Effector CD4-positive, alpha-beta T cell (primary cell): ENCODE measurements at regions not wholly inside any gene's neighbourhood (a gene's known extent, or its start where the extent isn't known, plus 50 kb on each side); places are given as distances from the start of the nearest gene placed in this dataset.

Experiments
- DNase-seq: peaks from one replicate; pipeline ENCODE4 v3.0.0-alpha.2; 2020

GRCh38 chr6:43880236-43881137 is 110.5 kb downstream of the VEGFA start:
- no peak for DNase-seq

GRCh38 chr6:43879722-43880121 is 109.7 kb downstream of the VEGFA start:
- DNase-seq = no peak

GRCh38 chr6:43878823-43879495 is 108.9 kb downstream of the VEGFA start:
- DNase-seq = no peak

DNA sequence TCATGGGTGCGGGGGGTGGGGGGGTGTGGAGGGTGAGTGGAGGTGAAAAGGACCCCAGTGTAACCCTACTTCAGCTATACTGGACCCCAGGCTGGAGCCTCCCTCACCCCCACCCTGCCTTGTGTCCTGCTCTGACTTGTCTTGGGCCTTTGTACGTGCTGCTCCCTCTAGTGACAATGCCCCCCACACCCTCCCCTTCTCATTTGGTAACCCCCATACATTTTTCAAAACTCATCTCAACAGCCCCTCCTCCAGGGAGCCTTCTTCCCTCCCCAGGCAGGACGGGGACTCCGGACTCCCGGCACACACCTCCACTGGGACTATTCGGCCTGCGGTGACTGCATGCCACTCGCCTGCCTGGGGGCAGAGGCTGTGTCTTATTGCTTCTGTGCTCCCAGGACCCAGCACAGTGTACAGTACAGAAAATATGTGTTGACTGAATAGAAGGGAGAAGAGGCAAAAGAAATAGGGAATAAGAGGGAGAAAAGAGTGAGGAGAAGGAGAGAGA is 108.2 kb downstream of the VEGFA start:
- no peak for DNase-seq

GRCh38 chr6:43877463-43878126 is 107.6 kb downstream of the VEGFA start:
- DNase-seq = no peak

DNA sequence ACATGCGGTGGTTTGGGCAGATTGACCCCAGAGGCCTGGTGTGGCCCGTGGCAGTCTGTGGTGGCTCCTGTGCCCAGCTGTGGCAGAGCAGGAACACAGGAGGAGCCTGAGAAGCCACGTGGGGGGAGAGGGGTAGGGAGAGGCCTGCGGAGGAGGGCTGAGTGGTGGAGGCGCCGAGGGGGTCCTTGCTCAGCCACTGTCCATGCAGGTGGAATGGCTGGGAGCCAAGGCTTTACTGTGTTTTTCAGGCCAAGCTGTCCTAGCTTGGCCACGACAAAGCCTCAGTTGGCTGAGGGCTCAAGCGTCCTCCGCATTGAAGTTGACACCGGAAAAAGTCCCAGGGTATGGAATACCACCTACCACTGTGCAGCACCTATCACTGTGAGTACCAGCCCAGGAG is 107.0 kb downstream of the VEGFA start:
- DNase-seq = no peak

- DNase-seq = no peak
Observed at GRCh38 chr6:43876602-43877001, 106.6 kb downstream of the VEGFA start.

DNA sequence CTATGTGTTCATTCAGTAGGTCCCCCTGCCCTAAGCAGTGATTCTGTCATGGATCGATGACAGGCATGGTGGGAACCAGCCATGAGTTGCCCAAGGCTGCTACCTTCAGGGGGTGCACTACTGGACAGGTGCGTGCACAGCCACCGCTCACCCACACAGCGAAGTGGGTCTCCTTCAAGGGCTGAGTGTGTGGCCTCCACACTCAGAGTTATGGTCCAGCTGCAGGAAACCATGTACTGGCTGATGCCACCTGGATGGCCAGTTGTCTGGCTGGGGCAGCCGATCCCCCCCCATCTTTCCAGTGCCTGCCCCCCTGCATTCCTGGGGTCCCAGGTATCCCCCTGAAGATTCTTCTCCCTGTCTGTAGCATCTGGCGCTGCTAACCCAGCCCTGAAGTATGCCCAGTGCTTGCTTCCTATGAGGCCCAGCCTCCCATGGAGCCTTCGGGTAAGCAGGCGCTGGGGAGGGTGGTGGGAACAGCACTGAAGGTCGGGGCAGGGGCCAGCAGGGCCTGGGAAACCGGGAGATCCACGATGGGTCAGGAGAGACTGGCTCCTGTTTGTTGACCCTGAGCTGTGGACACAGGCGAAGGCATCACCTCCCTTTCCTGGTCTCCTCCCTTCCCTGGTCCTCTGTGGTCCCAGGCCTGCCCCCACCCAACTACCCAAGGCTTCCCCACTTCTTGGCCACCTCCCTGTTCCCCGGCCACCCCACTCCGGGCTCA is 106.0 kb downstream of the VEGFA start:
- DNase-seq = no peak

- no peak for DNase-seq
Observed at GRCh38 chr6:43874814-43875590, 105.0 kb downstream of the VEGFA start.

- no peak for DNase-seq
Observed at GRCh38 chr6:43873806-43874714, 104.0 kb downstream of the VEGFA start.

GRCh38 chr6:43871933-43872332 is 101.9 kb downstream of the VEGFA start:
- no peak for DNase-seq

DNA sequence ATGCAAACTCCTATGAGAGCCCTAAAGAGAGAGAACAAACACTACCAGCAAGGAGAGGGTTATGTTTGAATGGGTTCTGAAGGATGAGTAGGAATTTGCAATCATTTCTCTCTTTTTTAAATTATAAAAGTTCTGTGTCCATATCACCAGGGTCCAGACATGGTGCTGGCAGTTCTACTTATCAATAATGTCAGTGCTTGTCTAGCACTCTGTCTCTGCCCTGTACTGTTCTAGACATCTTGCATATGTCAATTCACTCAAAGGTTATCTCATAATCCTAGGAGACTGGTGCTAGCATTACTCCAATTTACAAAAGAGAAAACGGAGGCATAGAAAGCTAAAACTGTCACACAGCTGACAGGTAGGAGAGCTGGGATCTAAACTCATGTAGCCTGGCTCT is 101.3 kb downstream of the VEGFA start:
- DNase-seq = no peak

DNA sequence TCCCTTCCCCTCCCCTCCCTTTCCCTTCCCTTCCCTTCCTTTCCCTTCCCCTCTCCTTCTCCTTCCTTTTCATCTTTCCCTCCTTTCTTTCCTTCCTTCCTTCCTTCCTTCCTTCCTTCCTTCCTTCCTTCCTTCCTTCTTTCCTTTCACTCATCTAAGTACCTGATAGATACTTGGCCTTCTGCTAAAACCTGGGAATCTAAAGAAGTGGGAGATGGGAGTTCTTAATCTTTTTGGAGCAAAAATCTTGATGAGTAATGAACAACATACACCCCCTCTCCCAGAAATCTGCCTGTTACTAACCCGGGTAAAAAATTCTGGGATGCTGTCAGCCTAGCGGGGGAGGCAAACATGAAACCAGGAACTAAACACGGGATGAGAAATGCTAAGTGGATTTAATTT is 100.7 kb downstream of the VEGFA start:
- DNase-seq = no peak

DNA sequence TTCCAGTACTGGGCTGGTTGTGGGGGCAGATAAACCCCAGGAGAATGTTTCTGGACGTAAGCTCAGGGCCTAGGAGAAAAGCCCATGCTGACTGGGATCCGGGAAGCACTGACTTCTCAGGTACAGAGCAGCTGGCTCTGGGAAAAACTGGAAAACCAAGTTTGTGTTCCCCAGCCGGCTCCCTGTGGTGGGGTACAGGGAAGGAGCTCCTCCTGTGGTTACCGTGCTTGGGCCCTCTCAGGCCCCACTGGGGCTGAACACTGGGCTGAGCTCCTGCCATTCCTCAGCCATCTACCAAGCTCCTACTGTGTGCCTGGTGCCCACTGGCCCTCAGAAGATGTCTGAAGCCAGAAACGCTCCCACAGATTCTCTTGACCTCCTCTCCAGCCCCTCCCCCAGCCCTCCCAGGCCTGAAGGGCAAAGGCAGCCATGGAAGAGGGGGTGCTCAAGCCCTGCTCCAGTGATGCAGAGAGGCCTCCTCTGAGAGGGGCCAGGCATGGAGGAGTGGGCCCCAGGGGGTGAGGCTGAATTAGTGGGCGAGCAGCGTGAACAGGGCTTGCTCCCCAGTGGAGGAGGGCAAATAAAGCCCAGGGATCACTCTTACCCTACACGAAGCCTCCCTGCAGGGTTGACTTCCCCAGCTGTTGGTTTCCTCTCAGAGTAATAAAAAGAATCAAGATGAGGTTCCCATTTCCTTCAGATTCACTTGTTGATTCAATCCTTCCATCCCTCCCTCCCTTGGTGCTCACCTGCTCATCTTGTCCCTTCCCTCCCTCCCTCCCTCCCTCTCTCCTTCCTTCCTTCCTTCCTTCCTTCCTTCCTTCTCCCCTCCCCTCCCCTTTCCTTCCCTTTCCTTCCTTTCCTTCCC is 100.0 kb downstream of the VEGFA start:
- no peak for DNase-seq

GRCh38 chr6:43869079-43869710 is 99.2 kb downstream of the VEGFA start:
- DNase-seq = no peak

DNA sequence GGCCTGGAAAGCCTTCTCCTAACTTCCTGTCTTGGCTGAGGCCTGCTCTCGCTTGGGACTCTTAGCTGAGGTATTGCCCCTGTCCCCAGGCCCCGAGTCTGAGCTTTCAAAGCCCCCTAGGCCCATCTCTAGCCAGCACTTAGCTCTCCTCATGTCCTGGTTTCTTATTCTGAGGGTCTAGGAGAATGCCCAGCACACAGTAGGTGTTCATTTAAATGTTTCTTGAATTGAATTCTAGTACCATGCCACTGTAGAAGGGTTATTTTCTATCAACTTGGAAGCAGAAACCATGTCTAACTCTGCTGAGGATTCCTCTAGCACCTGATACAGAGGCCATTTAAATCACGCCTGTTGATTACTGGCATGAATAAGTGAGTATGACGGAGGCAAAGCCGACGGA is 98.5 kb downstream of the VEGFA start:
- DNase-seq = no peak

GRCh38 chr6:43867996-43868395 is 98.0 kb downstream of the VEGFA start:
- DNase-seq = no peak

GRCh38 chr6:43867246-43867645 is 97.2 kb downstream of the VEGFA start:
- no peak for DNase-seq

DNA sequence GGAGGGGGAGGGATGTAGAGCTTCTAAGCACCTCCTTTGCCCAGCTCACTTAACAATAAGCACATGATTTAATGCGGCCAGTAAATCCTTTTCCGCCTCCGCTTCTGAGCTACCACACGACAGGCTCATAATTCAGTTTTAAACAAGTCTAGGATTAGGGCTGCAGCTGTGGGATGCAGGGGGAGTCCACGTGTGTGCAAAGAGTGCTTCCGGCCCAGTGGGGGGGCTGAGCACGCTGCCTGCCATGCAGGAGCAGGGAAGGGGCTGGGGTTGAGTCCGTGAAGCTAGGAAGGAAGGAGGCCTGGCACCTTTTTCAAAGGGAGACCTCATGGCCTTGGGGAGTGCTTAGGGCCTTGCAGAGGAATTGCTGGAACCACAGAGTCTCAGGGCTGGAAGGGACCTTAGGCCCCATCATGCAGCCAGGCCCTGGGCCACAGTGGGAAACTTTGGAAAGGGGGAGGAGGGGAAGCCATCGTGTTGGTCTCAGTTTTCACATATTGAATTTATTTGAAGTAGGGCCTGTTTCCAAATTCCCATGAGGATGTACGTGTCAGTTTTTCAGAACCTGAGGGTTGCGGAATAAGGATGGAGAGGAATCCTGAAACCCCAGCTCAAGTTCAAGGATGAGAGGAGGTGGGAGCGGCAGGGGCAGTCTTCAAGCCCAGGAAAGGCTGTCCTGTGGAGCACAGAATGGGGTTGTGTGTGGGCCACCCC is 96.1 kb downstream of the VEGFA start:
- DNase-seq = no peak
